Left kidney (tissue), 1 donor: ENCODE measurements at regions not wholly inside any gene's neighbourhood (a gene's known extent, or its start where the extent isn't known, plus 50 kb on each side); places are given as distances from the start of the nearest gene placed in this dataset.

Experiments used
- DNase-seq: peaks from one replicate; pipeline ENCODE4 v3.0.0-alpha.2; 2013

DNA sequence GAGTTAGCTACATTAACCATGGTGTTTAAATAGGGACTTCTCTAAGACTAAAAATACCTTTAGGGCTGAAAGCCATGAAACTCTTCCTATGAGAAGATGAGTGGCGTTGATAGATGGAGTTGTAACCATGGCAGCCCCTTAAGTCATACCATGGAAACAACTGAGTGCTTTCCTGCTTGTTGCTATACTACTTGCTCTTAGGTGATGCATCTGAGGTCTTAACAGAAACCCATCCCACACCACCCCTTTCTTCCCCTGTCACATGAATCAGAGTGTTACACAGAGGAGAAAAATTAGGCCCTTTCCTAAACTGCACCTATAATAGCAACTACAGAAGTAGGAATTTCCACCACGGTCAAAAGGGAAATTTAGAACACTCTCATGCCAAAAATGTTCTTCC lies 64.3 kb upstream of the ZC3H12C start:
- no peak for DNase-seq

DNA sequence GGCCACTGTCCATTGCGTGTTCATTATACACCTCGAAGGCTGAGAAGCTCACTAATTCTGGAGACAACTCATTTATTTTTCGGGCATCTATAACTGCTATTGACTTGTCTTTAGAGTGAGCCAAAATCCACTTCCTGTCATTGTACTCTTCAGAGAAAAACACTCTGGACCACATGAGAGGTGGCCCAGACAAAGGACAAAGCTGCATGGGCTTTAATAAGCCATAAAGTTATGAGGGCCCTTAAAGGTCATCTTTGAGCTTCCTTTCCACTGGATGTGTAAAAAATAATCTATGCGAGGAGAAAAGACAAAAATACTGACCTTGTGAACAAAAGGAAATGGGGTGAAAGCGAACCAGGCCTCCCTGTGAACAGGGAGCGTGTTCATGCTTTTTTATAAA lies 63.5 kb upstream of the ZC3H12C start:
- no peak for DNase-seq

DNA sequence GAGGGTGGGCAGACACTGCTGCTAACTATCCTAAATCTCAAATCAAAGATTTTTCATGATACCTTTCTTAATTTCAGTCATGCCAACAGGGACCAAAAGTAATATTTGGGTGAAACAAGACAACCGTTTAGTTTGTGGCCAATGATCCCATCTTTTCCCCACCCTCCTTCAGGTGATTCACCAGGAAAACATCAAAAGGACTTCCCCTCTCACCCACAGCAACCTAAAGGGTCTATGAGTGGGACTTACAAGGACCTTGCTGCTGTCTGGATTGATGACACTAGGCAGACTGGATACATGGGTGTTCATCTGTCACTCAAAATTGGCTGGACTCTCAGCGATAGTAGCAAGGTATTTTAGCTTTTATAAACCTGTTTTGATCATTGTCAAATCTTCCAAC lies 62.0 kb upstream of the ZC3H12C start:
- DNase-seq = no peak

DNA sequence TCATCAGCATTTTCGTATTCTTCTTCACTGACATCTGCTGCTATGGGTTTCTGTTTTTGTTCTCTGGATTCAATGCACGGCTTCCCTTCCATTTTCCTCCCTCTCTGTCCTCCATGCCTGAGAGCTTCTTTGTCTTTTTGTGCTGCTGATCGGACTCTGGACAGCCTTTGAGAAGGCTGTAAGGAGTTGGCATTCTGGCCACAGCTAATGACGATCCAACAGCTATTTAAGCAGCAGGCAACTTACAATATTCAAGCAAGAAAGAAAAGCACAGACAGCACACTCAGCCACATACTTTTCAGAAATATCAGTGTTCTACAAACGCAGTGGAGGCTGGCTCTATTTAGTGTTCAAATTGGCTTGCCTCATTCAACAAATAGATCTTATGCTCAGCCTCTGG lies 60.9 kb upstream of the ZC3H12C start:
- no peak for DNase-seq

DNA sequence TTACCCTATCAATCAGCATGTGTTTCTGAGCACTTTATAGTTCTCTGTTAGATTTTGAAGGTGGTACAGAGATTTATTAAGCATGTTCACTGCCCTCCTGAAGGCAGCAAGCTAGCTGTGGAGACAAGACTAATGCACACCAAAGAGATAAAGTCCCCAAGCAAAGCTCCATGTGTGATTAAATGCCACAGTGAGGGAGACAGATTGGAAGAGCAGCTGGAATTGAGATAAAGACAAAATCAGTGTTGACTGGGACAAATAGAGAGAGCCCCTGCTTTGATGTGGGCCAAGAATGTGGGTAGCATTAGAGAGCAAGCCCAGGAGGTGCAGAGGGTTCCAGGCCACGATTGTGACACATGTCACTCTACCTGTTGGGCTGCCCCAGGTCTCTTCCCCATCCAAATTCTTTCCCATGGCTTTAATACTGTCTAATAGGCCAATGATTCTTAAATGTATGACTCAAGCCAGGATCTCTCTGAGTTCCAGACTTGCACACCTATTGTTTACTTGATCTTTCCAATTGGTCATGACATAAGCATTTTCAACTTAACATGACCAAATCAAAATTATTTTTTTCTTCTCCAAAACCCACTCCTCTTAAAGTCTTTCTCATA lies 60.1 kb upstream of the ZC3H12C start:
- DNase-seq = no peak

DNA sequence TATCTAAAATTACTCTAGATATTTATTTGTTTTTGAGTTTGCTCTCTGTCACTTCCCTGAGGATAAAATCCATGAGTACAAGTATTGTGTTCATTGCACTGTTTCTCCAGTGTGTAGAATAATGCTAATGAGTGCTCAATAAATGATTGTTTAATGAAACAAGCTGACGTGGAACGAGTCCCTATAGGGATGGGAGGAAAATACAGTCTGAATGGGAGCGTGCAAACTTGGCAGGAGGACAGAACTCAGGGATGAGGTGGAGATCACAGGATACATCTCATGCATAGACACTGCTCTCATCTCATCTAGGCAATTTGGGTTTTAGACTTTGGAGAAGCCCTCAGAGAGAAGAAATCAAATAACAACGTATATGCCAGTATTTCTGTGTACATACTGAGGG lies 58.4 kb upstream of the ZC3H12C start:
- no peak for DNase-seq

DNA sequence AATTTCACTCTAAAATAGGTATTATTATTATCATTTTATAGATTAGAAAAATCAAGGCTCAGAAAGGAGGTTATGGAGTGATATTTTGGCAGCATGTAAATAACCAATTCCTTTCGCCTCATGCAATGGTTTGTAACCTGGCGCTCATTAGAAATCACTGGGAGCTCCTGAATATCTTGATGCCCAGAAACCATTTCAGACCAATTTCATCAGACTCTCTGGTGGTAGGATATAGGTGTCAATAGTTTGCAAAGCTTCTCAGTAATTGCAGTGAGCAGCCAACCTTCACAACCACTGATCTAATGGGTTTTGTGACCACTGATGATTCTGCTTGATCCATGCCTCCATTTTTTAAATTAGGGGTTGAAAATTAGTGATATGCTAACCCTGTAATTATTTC lies 57.8 kb upstream of the ZC3H12C start:
- DNase-seq = no peak

DNA sequence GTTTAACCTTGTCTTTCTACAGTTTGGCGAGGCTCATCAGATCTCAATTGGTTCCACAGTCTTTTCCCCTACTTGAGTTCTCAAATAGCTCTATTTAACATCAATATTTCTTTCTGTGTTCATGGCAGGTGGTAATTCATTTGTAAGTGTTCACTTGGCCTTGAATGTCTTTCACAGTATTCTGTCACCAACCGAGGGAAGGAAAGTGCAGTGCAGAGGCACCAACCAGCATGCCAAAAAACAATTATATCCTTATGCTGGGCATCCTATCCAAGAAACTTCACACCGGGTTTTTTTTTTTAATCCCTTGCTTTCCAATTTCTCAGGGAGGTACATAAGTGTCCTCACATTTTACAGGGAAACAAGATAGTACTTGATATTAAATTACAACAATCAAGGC lies 55.0 kb upstream of the ZC3H12C start:
- no peak for DNase-seq
